ENCODE measurements at regions not wholly inside any gene's neighbourhood (a gene's known extent, or its start where the extent isn't known, plus 50 kb on each side); places are given as distances from the start of the nearest gene placed in this dataset.

GRCh38 chrX:39018541-39018940 lies 217.3 kb downstream of the MID1IP1 start:
- POLR2A ChIA-PET = no interaction called here
- Histone ChIP-seq H3K36me3 (ENCODE audit: control insufficient read depth, insufficient read depth, low read length) (no peaks in the 10 kb centered on the region), H3K4me3 (ENCODE audit: low read depth, low read length) (no peak overlapping the region), H3K27me3 (ENCODE audit: control insufficient read depth, insufficient read depth, low read length) (no peaks in the 10 kb centered on the region)
- TF ChIP-seq CTCF (IDR thresholded peaks at IDR 0.05; ENCODE audit: insufficient read depth, low read depth, low read length) = no peak
- no peak for DNase-seq (ENCODE audit: low read depth)
- CTCF ChIA-PET = no interaction called here

GRCh38 chrX:39019056-39019455 lies 217.8 kb downstream of the MID1IP1 start:
- no peak for TF ChIP-seq CTCF (IDR thresholded peaks at IDR 0.05; ENCODE audit: insufficient read depth, low read depth, low read length)
- H3K27me3 ChIP-seq (ENCODE audit: control insufficient read depth, insufficient read depth, low read length) = no peaks in the 10 kb centered on the region
- no peak overlapping the region for H3K4me3 ChIP-seq (ENCODE audit: low read depth, low read length)
- ChIA-PET CTCF (no interaction called here), POLR2A (interaction anchor here (0.5 kb wide), 1 partner anchor 327 kb away, joined by 9 read pairs; no protein-coding TSS in a partner anchor)
- no peak for DNase-seq (ENCODE audit: low read depth)
- H3K36me3 ChIP-seq (ENCODE audit: control insufficient read depth, insufficient read depth, low read length) = no peaks in the 10 kb centered on the region

GRCh38 chrX:39020051-39020669 lies 218.9 kb downstream of the MID1IP1 start:
- Histone ChIP-seq H3K27me3 (ENCODE audit: control insufficient read depth, insufficient read depth, low read length) (no peaks in the 10 kb centered on the region), H3K4me3 (ENCODE audit: low read depth, low read length) (no peak overlapping the region), H3K36me3 (ENCODE audit: control insufficient read depth, insufficient read depth, low read length) (no peaks in the 10 kb centered on the region)
- TF ChIP-seq CTCF (IDR thresholded peaks at IDR 0.05; ENCODE audit: insufficient read depth, low read depth, low read length) = no peak
- no peak for DNase-seq (ENCODE audit: low read depth)
- ChIA-PET CTCF (no interaction called here), POLR2A (no interaction called here)

- no peak for TF ChIP-seq CTCF (IDR thresholded peaks at IDR 0.05; ENCODE audit: insufficient read depth, low read depth, low read length)
- no peaks in the 10 kb centered on the region for H3K27me3 ChIP-seq (ENCODE audit: control insufficient read depth, insufficient read depth, low read length)
- ChIA-PET CTCF (no interaction called here), POLR2A (interaction anchor here (0.6 kb wide), 1 partner anchor 219 kb away, joined by 3 read pairs; no protein-coding TSS in a partner anchor)
- no peak for DNase-seq (ENCODE audit: low read depth)
- H3K36me3 ChIP-seq (ENCODE audit: control insufficient read depth, insufficient read depth, low read length) = no peaks in the 10 kb centered on the region
- H3K4me3 ChIP-seq (ENCODE audit: low read depth, low read length) = no peak overlapping the region
These were observed 220.8 kb downstream of the MID1IP1 start for GRCh38 chrX:39022106-39022505.

DNA sequence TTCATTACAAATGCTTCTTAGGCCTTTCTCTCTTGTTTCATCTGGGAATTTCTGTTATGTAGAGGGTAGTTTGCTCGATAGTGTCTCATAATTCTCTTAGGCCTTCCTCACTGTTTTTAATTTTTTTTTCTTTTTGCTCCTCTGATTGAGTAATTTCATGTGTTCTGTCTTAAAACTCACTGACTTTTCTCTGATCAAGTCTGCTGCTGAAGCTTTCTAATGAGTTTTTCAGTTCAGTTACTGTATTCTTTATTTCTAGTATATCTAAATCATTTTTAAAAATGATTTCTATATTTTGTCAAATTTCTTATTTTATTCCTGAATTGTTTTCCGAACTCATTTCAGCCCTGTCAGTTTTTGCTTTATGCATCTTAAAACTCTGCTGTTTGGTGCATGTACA lies 228.0 kb downstream of the MID1IP1 start:
- H3K4me3 ChIP-seq (ENCODE audit: low read depth, low read length) = no peak overlapping the region
- H3K27me3 ChIP-seq (ENCODE audit: control insufficient read depth, insufficient read depth, low read length) = no peaks in the 10 kb centered on the region
- no peak for DNase-seq (ENCODE audit: low read depth)
- TF ChIP-seq CTCF (IDR thresholded peaks at IDR 0.05; ENCODE audit: insufficient read depth, low read depth, low read length) = no peak
- ChIA-PET CTCF (no interaction called here), POLR2A (no interaction called here)
- H3K36me3 ChIP-seq (ENCODE audit: control insufficient read depth, insufficient read depth, low read length) = no peaks in the 10 kb centered on the region

Data from BJ (cell line).